RCC 7860 (cell line): ENCODE measurements at regions not wholly inside any gene's neighbourhood (a gene's known extent, or its start where the extent isn't known, plus 50 kb on each side); places are given as distances from the start of the nearest gene placed in this dataset.
"Not testable (repeated sequence)": the region's sequence is repeated elsewhere in the genome, so short reads cannot be mapped to it uniquely, and the experiment has no call there.

Source experiments
- DNase-seq: peaks from one replicate; pipeline ENCODE4 v3.0.0-alpha.2; 2015; ENCODE audit warnings: low spot score
- FAIRE-seq: peaks from 2 replicates; lab custom pipeline; 2012; peaks lifted over from hg19 to GRCh38; lab: Jason Lieb, UNC

DNA sequence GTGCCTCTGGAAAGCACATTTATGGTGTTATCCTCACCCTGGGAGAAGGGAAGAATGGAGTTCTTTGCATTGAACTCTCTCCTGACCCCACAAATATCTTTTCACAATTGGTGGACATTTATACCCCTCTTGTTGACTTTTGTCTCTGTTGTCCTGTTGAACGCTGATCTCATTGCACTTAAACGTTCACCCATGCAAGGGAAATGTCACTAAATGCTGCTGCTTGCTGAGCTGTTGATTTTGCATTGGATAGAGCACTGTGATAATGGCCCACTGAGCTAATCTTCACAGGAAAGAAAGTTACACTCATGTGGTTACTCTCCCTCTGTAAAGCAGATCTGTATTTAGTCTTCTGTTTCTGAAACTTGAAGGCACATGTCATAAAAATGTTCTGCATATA is 133.4 kb downstream of the FZD1 start:
- DNase-seq (no peak), FAIRE-seq (no peak)

DNA sequence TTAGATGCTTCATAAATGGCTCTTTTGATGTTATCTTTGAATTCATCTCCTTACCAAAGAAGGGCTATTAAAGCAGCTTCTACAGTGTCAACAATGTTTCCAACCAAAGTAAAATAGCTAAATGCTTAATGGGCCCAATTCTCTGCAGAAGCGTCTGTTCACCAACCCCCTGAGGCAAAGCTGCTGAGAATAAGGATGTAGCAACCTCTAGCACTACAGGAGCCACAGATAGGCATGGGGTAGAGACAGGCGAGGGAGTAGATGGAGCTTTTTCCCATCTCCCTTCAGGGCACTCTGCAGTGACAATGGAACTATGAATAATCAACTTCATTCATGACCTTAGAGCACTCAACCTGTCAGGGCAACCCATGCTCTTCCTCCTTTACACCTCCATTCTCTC is 134.1 kb downstream of the FZD1 start:
- DNase-seq (no peak), FAIRE-seq (no peak)

DNA sequence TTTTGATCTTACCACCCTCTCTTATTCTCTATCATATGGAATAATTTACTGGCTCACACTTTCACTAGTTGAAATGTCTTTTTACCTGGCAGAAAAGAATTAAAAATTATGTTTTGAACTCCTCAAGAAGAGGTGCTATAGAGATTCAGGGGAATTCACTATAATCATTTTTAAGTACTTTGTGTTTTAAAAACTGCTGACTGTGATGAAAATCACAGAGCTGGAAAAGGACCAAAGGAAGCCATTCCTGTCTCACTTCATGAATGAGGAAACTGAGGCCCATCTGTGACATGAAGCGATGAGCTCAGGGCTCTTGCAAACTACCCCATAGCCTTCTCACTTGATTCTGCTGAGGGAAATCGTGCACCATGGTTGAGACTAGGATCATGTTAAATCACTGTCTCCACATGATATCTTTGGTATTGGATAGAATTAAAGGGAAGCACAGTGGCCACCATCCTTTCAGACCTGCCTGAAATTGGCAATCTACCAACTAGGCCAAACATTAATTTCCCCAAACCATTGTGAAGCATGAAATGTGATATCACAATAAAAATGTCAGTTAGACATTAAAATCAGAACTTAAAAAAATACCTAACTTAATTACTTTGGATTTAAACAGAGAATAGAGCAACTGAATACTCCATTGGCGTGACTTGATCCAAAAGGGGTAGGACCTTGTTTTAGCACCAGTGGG is 141.0 kb downstream of the FZD1 start:
- FAIRE-seq (no peak), DNase-seq (no peak)

DNA sequence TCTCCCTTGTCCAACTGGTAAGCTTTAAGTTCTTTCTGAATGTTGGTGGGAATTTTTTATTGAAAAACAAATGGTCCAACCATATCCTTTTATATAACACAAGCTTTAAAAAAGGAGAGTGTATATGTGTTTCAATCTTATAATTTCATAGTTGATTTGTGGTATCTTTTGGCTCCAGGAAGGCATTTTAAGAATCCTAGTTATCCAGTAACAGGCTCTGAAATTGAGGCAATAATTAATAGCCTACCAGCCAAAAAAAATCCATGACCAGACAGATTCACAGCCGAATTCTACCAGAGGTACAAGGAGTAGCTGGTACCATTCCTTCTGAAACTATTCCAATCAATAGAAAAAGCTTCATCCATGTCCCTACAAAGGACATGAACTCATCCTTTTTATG is 141.6 kb downstream of the FZD1 start:
- not testable (repeated sequence) for DNase-seq, FAIRE-seq

DNA sequence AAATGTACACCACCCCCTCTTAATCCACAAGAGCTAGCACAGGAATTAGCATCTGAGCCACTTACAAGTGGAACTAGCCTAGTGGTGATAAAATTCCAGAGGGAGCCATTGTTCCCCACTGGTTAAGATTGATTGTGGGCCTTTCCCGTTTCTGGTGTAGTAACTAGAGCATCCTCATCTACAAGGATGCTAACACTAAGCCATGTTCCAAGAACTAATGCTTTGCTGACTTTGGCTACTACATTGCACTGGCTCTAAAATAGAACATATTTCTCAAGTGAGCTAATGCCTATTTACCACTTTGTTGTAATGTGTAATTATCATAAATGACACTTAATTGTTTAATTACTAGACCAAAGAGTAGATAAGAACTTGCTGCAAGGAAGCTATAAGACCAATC is 143.7 kb downstream of the FZD1 start:
- no peak for FAIRE-seq
- DNase-seq: no peak

DNA sequence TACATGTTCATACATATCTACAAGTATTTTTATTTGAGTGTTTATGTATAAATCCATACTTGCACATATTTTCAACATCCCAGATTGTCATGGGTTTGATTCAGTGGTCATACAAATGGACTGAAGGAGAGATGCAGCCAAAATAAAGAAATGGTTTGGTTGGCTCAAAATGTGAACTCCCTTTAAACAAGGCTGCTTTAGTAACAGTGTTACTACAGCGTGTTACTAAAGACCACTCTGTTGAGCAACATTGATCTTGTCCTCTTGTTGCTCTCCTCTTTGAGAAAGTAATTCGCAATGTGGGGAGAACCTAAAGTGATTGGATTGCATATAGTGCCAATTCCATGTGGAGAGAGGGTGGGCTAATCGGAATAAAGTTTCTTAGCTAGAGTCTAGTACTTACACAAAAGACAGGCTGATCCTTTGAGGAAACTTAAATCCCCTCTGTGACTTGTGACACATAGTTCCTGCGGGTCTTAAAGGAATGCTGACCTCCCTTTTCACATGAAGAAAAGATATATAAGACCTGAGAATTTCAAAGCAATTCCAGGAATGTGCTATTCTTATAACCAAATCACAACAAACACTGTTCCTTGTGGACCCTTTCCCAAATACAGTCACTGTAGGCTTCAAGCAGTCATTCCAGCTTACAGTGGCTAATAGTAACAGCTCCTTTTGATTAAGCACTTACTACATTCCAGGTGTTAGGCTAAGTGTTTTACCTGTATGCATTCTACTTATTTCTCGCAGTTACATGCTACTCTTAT is 144.3 kb downstream of the FZD1 start:
- DNase-seq (no peak), FAIRE-seq (no peak)

DNA sequence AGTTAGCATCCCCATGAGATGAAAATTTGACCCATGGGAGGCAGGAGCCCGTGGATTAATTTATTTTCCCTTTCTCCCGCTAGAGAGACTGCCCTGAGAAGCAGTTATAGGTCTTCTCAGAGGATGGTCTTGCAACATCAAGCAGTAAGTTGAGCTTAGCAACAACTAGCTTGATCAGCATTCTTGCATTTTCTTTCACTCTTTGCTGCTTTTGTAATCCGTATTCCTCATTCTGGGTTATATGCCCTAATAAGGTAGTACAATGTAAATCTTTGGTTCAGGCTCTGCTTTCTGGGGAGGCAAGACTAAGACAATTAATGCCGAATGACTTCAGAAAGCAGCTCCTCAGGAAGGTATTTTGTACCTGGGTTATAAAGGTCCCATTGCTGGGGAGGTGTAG is 146.8 kb downstream of the FZD1 start:
- DNase-seq: no peak
- FAIRE-seq: no peak

DNA sequence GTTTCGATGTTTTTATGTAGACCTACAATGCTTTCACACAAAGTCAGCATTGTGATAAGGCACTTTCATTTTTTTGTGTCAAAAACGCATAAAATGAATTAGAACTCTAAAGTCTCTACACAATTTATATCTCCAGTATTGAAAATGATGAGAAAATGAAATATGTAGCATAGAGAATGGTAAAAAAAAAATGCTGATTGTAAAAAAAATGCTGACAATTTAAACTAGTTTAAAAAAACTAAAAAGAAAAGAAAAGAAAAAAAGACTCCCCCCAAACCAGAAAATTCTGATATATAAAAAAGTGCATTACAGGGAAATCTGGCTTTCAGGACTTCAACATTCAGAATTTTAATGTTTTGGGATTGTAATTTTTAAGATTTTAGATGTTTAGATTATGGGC is 148.1 kb downstream of the FZD1 start:
- DNase-seq (no peak), FAIRE-seq (no peak)

DNA sequence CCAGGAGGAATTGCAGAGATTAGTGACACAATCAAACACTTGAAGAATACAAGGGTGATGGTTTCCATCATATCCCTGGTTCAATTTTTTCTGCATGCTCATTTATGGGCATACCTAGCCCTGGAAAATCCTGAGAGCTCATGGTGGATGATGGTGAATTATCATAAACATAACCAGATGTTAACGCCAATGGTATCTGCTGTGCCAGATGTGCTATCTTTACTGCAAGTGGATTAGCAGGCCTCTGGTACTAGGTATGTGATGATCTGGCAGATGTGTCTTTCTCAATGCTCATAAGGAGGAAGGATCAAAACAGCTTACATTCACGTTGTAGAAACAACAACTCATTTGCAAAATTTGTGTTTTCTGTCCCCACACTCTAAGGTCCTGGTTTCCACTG is 150.5 kb downstream of the FZD1 start:
- DNase-seq (no peak), FAIRE-seq (no peak)

DNA sequence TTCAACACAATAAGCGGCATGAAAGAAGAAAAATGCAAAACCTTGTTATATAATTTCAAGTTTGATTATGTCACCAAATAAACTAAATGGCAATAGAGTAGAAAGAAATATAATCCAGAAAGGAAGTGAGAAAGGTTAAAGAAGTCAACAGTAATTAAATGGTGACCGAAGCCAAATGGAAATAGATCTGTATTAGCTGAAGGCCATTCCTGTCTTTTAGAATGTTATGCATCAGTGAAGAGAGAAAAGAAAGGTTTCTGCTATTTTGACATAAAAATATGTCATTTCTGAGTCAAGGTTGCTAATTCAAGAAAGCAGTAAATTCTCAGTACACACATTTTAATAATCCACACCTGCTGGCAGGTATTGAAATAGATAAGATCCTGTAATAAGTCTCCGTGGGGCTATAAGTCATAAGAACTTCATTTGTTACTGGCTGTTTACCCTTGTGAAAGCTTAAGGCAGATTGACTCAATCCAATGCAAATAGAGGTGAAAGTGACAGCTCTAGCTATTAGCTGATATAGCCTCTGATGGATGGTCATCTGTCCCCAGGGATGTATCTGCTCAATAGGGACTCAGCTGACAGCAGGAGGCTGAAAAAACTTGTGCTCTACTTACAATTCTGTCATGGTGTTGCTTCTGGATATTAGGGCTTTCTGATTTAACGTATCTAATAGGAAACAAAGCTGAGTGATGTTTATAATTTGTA is 152.1 kb downstream of the FZD1 start:
- no peak for FAIRE-seq
- no peak for DNase-seq

DNA sequence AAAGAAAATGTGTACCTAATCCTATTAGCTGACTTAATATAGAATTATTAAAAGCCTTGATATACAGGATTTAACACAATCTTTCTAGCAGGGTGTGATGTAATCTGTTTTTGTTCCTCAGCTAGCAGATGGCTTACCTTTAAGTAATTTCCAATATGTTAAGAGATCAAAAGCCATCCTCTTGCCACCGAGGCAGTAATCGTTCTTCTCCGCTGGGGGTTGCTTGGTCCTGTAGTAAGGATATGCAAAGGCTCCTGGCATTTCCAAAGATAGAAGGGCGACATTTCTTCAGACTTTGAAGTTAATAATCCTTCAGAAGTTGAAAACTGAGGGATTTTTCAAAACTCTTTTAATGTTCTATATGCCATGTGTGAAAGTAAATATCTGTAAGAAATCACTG is 156.4 kb downstream of the FZD1 start:
- DNase-seq: no peak
- no peak for FAIRE-seq

DNA sequence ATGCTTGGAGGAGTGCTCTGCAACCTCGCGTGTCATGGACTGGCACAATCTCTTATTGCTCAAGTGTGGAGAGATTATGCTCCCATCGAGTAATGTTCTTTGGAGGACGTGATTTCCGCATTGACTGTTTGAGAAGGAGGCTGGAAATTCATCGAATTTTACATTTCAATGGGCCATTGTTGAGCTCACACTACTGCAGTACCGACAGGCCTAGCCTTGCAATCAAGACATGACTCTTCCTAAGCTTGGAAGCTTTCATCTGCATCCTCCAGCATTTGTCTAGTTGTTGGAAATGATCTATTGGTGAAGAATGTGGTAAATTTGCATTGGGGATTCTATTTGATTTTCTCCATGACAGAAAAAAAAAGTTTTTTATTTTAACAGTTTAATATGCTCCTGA is 156.8 kb downstream of the FZD1 start:
- no peak for FAIRE-seq

DNA sequence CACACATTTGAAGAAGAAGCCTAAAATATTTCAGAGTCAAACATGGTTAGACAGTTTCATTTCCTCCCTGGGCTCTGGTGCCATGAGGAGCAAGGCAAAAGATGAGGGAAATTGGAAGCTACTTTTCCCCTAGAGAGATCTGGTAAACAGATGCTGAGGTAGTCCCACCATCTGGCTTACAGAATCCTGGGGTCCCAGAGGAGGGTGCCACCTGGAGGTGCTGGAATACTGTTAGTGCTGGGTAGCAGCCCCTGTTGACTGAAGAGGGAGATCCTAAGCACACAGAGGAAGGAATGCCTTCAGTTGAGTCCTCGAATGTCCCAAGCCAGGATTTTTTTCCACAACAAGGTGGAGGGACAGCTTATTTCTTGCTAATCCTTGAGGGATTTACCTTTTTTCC is 160.1 kb downstream of the FZD1 start:
- DNase-seq (no peak), FAIRE-seq (no peak)

More for the DNA sequence above, 156.8 kb downstream of the FZD1 start:
- no peak for DNase-seq

DNA sequence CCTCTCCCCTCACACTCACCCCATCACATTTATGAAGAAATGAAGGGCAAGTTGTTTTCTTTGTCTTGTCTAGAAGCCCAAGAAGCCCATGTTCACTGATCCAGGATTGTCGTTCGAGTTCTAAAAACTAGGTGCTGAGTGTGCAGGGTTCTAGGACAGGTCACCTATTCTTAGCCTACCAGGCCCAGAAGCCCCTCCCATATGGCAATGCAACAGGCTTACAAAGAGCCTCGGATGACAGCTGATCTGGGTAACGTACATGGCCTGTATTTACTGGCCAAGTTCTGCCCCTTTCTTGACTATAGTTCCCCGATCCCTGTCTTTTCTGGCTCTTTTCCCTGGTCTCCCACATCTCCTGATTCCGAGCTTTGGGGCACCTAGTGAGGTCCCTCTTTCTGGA is 160.9 kb downstream of the FZD1 start:
- FAIRE-seq (no peak), DNase-seq (no peak)

DNA sequence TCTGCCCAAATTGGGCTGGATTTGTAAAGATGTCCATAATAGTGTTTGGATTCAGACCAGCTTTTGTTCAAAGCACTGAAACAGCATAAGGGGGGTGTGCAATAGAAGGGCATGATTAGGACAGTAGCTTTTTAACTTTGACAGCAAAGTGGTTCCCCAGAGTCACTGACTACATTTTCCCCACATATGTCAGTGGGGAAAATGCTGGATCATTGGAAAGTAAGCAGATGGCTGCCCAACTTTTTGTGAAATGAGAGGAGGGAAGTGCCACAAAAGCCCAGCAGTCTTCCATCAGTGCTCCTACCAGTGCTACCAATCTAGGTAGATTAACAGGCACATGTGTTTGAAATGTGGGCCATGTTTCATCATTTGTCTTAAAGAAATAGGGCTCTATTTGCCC is 162.8 kb downstream of the FZD1 start:
- FAIRE-seq (no peak), DNase-seq (no peak)

DNA sequence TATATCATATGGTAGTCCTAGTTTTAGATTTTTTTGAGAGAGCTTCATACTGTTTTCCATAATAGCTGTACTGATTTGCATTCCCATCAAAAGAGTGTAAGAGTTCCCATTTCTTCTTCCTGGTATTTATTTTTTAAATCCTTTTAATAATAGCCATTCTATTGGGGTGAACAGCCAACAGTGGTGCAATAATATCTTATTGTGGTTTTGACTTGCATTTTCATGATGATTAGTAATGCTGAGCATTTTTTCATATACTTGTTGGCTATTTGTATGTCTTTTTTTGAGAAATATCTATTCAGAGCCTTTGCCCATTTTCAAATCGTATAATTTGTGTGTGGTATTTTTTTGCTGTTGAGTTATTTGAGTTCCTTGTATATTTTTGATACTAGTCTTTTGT is 167.4 kb downstream of the FZD1 start:
- DNase-seq (no peak), FAIRE-seq (no peak)

DNA sequence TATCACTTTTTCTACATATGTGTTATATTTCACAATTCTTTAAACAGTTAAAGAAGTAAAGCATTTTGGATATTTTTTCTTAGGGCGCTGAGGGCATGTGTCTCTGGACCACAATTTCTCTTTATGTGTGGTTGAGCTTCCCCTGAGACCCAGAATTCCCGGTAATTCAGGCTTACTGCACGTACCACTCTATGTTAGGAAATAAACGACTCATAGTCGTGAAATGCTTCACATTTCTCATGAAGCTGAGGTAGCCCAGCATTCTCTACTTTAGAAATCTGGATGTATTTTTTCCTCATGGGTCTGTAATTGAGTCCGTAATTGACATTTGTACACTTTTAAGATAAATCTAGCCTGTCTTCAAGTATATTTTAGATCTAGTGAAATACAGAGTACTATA is 170.6 kb downstream of the FZD1 start:
- DNase-seq (no peak), FAIRE-seq (no peak)

DNA sequence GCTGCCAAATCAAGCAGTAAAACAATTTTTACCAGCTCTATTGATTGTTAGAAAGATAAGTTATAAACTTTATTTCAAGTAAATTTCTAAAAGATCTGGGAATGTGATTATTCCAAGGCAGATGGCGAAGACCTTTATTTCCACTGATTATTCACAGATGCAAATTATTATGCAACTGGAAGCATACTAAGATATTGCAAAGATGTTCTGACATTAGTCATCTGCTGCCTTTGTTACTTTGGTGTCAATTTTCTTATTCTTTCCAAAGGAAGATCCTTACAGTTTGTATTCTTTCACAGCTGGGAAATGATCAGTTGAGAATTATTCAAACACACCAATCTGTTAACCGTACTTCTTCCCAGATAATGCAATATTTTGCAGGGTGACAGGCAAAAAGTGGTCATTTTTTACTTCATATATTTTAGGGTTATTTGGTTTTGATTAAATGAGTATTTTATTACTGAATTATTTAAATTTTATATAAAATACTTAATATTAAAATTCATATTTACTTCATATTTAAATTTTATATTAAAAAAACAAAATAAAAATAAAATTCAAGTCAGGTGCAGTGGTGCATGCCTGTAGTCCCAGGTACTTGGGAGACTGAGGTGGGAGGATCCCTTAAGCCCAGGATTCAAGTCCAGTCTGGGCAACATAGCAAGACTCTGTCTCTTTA is 171.3 kb downstream of the FZD1 start:
- FAIRE-seq (peak; percentile 37), DNase-seq (no peak)

DNA sequence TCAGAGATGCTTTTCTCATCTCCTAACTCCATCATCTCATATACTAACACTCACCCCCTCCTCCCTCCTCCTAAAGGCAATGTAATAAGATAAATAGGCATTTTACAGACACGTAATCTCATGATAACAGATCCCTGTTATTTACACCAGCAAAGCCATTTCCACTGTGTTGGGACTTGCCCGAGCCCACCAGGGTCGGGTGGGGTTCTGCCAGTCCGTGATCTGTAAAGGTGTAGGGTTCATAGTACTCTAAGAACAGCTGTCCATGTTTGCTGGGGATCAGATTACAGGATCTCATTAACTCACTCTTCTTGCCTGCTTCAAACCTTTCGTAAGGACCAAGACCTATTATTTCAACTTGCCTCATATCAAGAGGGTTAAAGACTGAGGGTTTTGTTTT is 172.4 kb downstream of the FZD1 start:
- no peak for DNase-seq
- no peak for FAIRE-seq

DNA sequence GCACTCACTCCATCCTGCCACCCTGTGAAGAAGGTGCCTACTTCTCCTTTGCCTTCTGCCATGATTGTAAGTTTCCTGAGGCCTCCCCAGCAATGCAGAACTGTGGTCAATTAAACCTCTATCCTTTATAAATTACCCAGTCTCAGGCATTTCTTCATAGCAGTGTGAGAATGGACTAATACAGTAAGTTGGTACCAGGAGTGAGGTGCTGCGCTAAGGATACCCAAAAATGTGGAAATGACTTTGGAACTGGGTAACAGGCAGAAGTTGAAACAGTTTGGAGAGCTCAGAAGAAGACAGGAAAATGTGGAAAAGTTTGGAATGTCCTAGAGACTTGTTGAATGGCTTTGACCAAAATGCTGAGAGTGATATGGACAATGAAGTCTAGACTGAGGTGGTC is 176.0 kb downstream of the FZD1 start:
- DNase-seq, FAIRE-seq: not testable (repeated sequence)

DNA sequence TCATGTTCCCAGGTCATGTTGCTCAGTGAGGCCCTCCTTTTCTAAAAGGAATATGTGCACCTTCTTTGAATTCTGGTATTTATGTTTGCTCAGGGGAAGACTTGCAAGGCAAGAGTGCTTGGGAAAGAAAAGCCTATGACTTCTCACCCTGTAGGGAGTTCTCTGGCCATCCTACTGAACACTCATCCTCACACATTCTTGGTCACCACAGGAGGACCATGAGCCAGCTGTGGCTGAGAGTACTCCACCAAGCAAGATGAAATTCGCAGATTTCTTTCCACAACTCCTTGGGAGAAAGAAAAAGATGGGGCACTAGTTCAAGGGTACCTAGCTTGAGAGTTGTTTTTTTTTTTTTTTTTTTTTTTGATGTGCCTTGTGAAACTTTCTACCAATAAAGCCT is 179.6 kb downstream of the FZD1 start:
- DNase-seq: no peak
- no peak for FAIRE-seq
